DND-41 (cell line): ENCODE measurements at regions not wholly inside any gene's neighbourhood (a gene's known extent, or its start where the extent isn't known, plus 50 kb on each side); places are given as distances from the start of the nearest gene placed in this dataset.

Source experiments
- CTCF ChIP-seq: IDR thresholded peaks from 2 replicates; pipeline ENCODE4 v1.5.1; 2012; ENCODE audit warnings: borderline replicate concordance, low read length, moderate library complexity, mild to moderate bottlenecking; ENCODE audit not compliant: poor library complexity, severe bottlenecking; ENCODE audit errors: extremely low read depth
- EZH2 ChIP-seq: IDR thresholded peaks from 3 replicates; pipeline ENCODE4 v1.6.1; 2012; ENCODE audit warnings: borderline replicate concordance, low read depth, mild to moderate bottlenecking, moderate library complexity, low read length, inconsistent platforms; ENCODE audit not compliant: severe bottlenecking

- TF ChIP-seq CTCF (no peak), EZH2 (no peak)
These were observed 66.7 kb upstream of the MIR17HG start for GRCh38 chr13:91280801-91281200.
